ENCODE measurements at regions not wholly inside any gene's neighbourhood (a gene's known extent, or its start where the extent isn't known, plus 50 kb on each side); places are given as distances from the start of the nearest gene placed in this dataset.

GRCh38 chr15:96035091-96035490 lies 295.4 kb upstream of the NR2F2 start (continued):
- TF ChIP-seq ZNF276 (CRISPR knock-in tag; IDR thresholded peaks at IDR 0.05; ENCODE audit: low read depth) (no peak), JARID2 (CRISPR knock-in tag; IDR thresholded peaks at IDR 0.05; ENCODE audit: insufficient replicate concordance) (no peak), GZF1 (CRISPR knock-in tag; IDR thresholded peaks at IDR 0.05) (no peak), HINFP (CRISPR knock-in tag; IDR thresholded peaks at IDR 0.05; ENCODE audit: low read depth) (no peak), ISL2 (CRISPR knock-in tag; IDR thresholded peaks at IDR 0.05) (no peak)

DNA sequence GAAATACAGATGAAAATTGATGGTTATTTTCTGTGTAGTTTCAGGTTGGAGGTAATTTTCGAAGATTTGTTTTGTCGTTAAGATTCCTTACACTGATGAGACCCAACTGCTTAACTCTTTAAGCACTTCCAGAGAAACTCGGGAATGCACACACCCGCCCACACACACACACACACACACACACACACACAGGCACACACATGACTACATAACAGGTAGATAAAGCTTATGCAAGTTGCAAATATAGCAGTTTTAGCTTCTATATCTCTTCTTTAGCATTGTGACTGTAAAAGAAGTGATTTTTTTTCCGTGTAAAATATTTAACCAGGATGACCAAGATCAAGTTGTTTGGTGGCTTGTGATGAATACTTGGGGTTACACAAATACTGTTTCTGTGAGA lies 294.9 kb upstream of the NR2F2 start:
- WGBS (ENCODE audit: low lambda C conversion rate): 30% methylated on average over 5 of the region's 5 CpGs
- CTCF ChIA-PET (ENCODE audit: low intra/inter-chr PET ratio, low total read pairs): no interaction called here
- Histone ChIP-seq H3K27me3 (ENCODE audit: control insufficient read depth in 1 of 2, insufficient read depth in 2 of 2, low read length in 2 of 2) (no peaks in the 10 kb centered on the region), H3K79me2 (ENCODE audit: insufficient read depth, low read length) (no peaks in the 10 kb centered on the region), H3K9ac (ENCODE audit: insufficient read depth, low read depth, low read length) (no peak overlapping the region), H3K4me3 (replicated peaks in 1 of 3; ENCODE audit: insufficient read depth in 1 of 3, low read depth in 2 of 3, low read length in 3 of 3) (no peak overlapping the region), H3K27ac (ENCODE audit: extremely low read length, insufficient read depth, low read length) (no peak overlapping the region), H3K9me3 (ENCODE audit: low read length) (no peaks in the 10 kb centered on the region), H2AFZ (ENCODE audit: low read length) (no peak overlapping the region), H3K4me1 (ENCODE audit: insufficient read depth, low read length) (peaks cover 11% of the 10 kb centered on the region), H3K36me3 (replicated peaks in 1 of 2; ENCODE audit: control insufficient read depth in 1 of 2, insufficient read depth in 2 of 2, low read length in 2 of 2) (no peaks in the 10 kb centered on the region), H4K20me1 (ENCODE audit: insufficient read depth, low read length) (no peaks in the 10 kb centered on the region), H3K4me2 (ENCODE audit: low read depth, low read length) (no peak overlapping the region)
- DNase-seq (ENCODE audit: low spot score) (no peak), FAIRE-seq (no peak), ATAC-seq (no peak)
- in situ Hi-C loops (cut with HindIII; ENCODE audit: extremely low pct_ligation_motif_present, low pct_unique_long_range_greater_than_20kb) (no loop called here), intact Hi-C loops (cut with micrococcal nuclease; ENCODE audit: unreplicated experiment) (no loop called here)
- TF ChIP-seq ARID2 (CRISPR knock-in tag; IDR thresholded peaks at IDR 0.05; ENCODE audit: borderline replicate concordance) (no peak), TEAD2 (CRISPR knock-in tag; IDR thresholded peaks at IDR 0.05) (no peak), KAT8 (CRISPR knock-in tag; IDR thresholded peaks at IDR 0.05) (no peak), KDM1A (CRISPR knock-in tag; IDR thresholded peaks at IDR 0.05) (no peak), PRPF4 (IDR thresholded peaks at IDR 0.05; ENCODE audit: low read depth, low read length, poor library complexity, severe bottlenecking) (no peak), HDAC2 (CRISPR knock-in tag; IDR thresholded peaks at IDR 0.05) (no peak), ZNF556 (CRISPR knock-in tag; IDR thresholded peaks at IDR 0.05; ENCODE audit: borderline replicate concordance) (no peak), MYC (CRISPR knock-in tag; IDR thresholded peaks at IDR 0.05; ENCODE audit: borderline replicate concordance) (no peak), SRY (CRISPR knock-in tag; IDR thresholded peaks at IDR 0.05) (no peak), MED13 (CRISPR knock-in tag; IDR thresholded peaks at IDR 0.05) (no peak), KMT2B (CRISPR knock-in tag; IDR thresholded peaks at IDR 0.05) (no peak), HOXA5 (CRISPR knock-in tag; IDR thresholded peaks at IDR 0.05) (no peak), CBX2 (IDR thresholded peaks at IDR 0.05; ENCODE audit: low read depth, low read length) (no peak), CBX2 (CRISPR knock-in tag; IDR thresholded peaks at IDR 0.05; ENCODE audit: low read depth) (no peak), ZC3H13 (CRISPR knock-in tag; IDR thresholded peaks at IDR 0.05) (no peak), MEIS1 (CRISPR knock-in tag; IDR thresholded peaks at IDR 0.05; ENCODE audit: borderline replicate concordance) (no peak)
- no TSS peak for BruUV-seq (replicated peaks)
- POLR2A ChIA-PET: no interaction called here
